Cardiac fibroblast (primary cell): ENCODE measurements at regions not wholly inside any gene's neighbourhood (a gene's known extent, or its start where the extent isn't known, plus 50 kb on each side); places are given as distances from the start of the nearest gene placed in this dataset.

Experiments
- DNase-seq, 2 donors: peaks; one replicate each; pipeline versions ENCODE4 v3.0.0 to v3.0.0-alpha.2; 2010; ENCODE audit warnings: low read depth in 2 of 2
- H3K4me3 ChIP-seq, 2 donors: replicated peaks in 1 of 2; 1 replicate in 1 of 2; 2 replicates in 1 of 2; pipeline ENCODE4 v1.5.1; 2011; ENCODE audit warnings: low read depth in 2 of 2, low read length in 2 of 2, mild to moderate bottlenecking in 2 of 2, moderate library complexity in 1 of 2
- TF ChIP-seq, protein P1 (sequence below): IDR thresholded peaks from one replicate; pipeline ENCODE4 v1.5.1; 2011; ENCODE audit warnings: low read depth, mild to moderate bottlenecking, low read length, inconsistent platforms

DNA sequence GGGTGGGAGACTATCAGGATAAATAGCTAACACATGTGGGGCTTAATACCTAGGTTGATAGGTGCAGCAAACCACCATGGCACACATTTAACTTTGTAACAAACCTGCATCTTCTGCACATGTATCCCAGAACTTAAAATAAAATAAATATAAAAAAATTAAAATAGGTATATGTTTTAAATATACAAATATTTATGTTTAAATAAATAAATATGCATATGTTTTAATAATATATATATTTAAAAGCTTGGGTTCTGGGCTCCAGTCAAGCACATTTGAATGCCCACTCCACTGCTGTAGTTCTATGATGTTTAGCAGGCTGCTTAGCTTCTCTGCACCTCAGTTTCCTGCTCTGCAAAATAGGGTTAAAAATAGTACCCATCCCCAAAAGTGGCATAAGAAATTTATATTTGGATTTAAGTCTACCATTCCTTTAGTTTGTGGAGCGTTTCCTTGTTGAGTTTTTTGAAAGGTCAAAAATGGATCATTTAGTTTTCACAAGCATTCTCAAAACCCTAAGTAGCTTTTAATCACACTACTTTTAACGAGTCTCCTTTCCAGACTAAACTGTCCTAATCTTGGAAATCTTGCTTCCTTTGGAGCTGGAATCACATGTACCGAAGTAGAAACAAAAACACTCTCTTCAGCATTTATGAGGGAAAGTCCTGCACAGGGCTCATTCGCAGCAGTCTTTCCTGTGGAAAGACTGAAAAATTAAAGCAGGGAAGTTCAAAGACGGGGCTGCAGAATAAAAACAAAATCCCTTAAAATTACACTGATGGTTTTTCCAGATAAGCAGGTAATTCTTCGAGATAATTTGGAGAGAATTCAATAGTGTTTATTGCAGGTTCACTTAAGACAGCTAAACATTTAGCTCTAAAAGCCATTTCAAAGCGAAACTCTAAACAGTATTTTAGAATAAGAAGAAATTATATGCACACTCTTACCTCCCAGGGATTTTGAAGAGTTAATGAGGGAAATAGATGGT, 111.7 kb upstream of the LYZL1 start:
- TF ChIP-seq, protein P1, sequence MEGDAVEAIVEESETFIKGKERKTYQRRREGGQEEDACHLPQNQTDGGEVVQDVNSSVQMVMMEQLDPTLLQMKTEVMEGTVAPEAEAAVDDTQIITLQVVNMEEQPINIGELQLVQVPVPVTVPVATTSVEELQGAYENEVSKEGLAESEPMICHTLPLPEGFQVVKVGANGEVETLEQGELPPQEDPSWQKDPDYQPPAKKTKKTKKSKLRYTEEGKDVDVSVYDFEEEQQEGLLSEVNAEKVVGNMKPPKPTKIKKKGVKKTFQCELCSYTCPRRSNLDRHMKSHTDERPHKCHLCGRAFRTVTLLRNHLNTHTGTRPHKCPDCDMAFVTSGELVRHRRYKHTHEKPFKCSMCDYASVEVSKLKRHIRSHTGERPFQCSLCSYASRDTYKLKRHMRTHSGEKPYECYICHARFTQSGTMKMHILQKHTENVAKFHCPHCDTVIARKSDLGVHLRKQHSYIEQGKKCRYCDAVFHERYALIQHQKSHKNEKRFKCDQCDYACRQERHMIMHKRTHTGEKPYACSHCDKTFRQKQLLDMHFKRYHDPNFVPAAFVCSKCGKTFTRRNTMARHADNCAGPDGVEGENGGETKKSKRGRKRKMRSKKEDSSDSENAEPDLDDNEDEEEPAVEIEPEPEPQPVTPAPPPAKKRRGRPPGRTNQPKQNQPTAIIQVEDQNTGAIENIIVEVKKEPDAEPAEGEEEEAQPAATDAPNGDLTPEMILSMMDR: no peak
- no peak for DNase-seq
- H3K4me3 ChIP-seq: no peak overlapping the region

DNA sequence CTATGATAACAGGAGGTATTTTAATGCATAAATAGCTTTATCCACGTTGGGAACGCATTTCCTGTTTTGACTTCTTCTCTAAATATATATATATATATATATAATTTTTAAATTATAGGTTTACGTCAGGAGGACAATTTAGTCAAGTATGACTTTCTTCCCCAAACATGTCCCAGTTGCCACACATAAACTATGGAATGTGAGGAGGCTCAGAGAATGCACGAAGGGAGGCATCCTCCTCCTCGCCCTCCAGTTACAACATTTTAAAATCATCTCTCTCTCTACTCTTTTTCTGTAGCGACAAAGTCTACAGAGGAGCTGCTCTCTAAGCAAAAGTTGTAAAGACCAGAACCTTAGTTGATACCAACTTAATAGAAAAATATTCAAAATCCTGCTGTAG, 106.9 kb upstream of the LYZL1 start:
- TF ChIP-seq, protein P1: no peak
- H3K4me3 ChIP-seq: no peak overlapping the region
- peak in 1 of 2 donors; percentile 42 for DNase-seq

- H3K4me3 ChIP-seq: no peak overlapping the region
- TF ChIP-seq, protein P1: no peak
- no peak for DNase-seq
Observed at GRCh38 chr10:29183301-29183945, 105.4 kb upstream of the LYZL1 start.

GRCh38 chr10:29184205-29185000, 104.5 kb upstream of the LYZL1 start:
- no peak overlapping the region for H3K4me3 ChIP-seq
- no peak for DNase-seq
- TF ChIP-seq, protein P1: no peak

- H3K4me3 ChIP-seq: no peak overlapping the region
- TF ChIP-seq, protein P1: no peak
- DNase-seq: no peak
Observed at GRCh38 chr10:29185050-29185449, 103.8 kb upstream of the LYZL1 start.

DNA sequence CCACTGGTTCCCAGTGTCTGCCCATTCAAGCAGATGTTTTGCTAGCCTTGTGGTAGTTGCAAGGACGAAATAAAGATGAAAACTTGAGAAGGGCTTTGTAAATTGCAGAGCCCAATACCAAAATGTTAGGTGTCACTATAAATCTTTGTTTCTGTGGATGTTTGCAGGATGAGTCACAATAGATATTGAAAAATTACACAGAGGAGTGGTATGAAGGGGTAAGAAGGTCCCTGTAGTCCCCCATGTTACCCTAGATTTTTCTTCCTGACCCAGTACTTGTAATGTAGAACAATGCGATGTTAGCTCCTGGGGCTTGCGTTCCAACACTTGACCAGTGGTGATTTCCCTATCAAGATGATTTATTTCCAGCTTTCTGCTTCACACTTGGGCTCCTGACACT, 102.6 kb upstream of the LYZL1 start:
- H3K4me3 ChIP-seq: no peak overlapping the region
- TF ChIP-seq, protein P1: no peak
- no peak for DNase-seq
